ENCODE measurements at regions not wholly inside any gene's neighbourhood (a gene's known extent, or its start where the extent isn't known, plus 50 kb on each side); places are given as distances from the start of the nearest gene placed in this dataset.
"Not testable (repeated sequence)": the region's sequence is repeated elsewhere in the genome, so short reads cannot be mapped to it uniquely, and the experiment has no call there.

GRCh38 chr14:77985211-77985615 is 185.0 kb upstream of the NRXN3 start:
- DNase-seq, result no peak

- no peak for DNase-seq
Measured at GRCh38 chr14:77986773-77987172, 183.4 kb upstream of the NRXN3 start.

- DNase-seq, result no peak
Measured at GRCh38 chr14:77988096-77988870, 181.9 kb upstream of the NRXN3 start.

- no peak for DNase-seq
Measured at GRCh38 chr14:77988970-77989369, 181.2 kb upstream of the NRXN3 start.

GRCh38 chr14:77989441-77989991 is 180.7 kb upstream of the NRXN3 start:
- no peak for DNase-seq

- no peak for DNase-seq
Measured at GRCh38 chr14:77990337-77990736, 179.8 kb upstream of the NRXN3 start.

- DNase-seq, result no peak
Measured at GRCh38 chr14:77991128-77991772, 178.9 kb upstream of the NRXN3 start.

- DNase-seq, result peak in 1 of 2 donors; percentile 12
Measured at GRCh38 chr14:78005325-78005724, 164.8 kb upstream of the NRXN3 start.

GRCh38 chr14:78007160-78007559 is 163.0 kb upstream of the NRXN3 start:
- DNase-seq, result no peak

- no peak for DNase-seq
Measured at GRCh38 chr14:78010688-78011087, 159.5 kb upstream of the NRXN3 start.

- DNase-seq, result not testable (repeated sequence)
Measured at GRCh38 chr14:78013911-78014310, 156.3 kb upstream of the NRXN3 start.

- DNase-seq, result no peak
Measured at GRCh38 chr14:78016532-78016931, 153.6 kb upstream of the NRXN3 start.

- DNase-seq, result no peak
Measured at GRCh38 chr14:78018283-78018682, 151.9 kb upstream of the NRXN3 start.

- peak; percentile 6 to 7 for DNase-seq
Measured at GRCh38 chr14:78022059-78022458, 148.1 kb upstream of the NRXN3 start.

GRCh38 chr14:78023112-78023511 is 147.1 kb upstream of the NRXN3 start:
- no peak for DNase-seq

- no peak for DNase-seq
Measured at GRCh38 chr14:78028471-78028870, 141.7 kb upstream of the NRXN3 start.

GRCh38 chr14:78029601-78030372 is 140.4 kb upstream of the NRXN3 start:
- DNase-seq, result no peak

GRCh38 chr14:78043349-78043748 is 126.8 kb upstream of the NRXN3 start:
- no peak for DNase-seq

GRCh38 chr14:78048120-78048519 is 122.1 kb upstream of the NRXN3 start:
- no peak for DNase-seq

- DNase-seq, result not testable (repeated sequence)
Measured at GRCh38 chr14:78056890-78057289, 113.3 kb upstream of the NRXN3 start.

- DNase-seq, result no peak
Measured at GRCh38 chr14:78070344-78070743, 99.8 kb upstream of the NRXN3 start.

GRCh38 chr14:78071016-78071549 is 99.1 kb upstream of the NRXN3 start:
- no peak for DNase-seq

- DNase-seq, result no peak
Measured at GRCh38 chr14:78073028-78073427, 97.1 kb upstream of the NRXN3 start.
